Ascending aorta (tissue), 2 donors: ENCODE measurements at regions not wholly inside any gene's neighbourhood (a gene's known extent, or its start where the extent isn't known, plus 50 kb on each side); places are given as distances from the start of the nearest gene placed in this dataset.

Experiments
- DNase-seq, 2 donors: peaks; one replicate each; pipeline ENCODE4 v3.0.0-alpha.2; 2019; ENCODE audit warnings: low spot score in 2 of 2
- H3K27ac ChIP-seq, 2 donors: fragments of 200-600 bp; sonication (generic); one replicate each; pipeline ENCODE4 v1.5.1; 2016 to 2017; ENCODE audit warnings: mild to moderate bottlenecking in 1 of 2
- H3K27me3 ChIP-seq: fragments of 200-600 bp; sonication (generic); one replicate; pipeline ENCODE4 v1.5.1; 2017
- H3K36me3 ChIP-seq, 2 donors: fragments of 200-600 bp; sonication (generic); one replicate each; pipeline ENCODE4 v1.5.1; 2016
- H3K4me1 ChIP-seq, 2 donors: fragments of 200-600 bp; sonication (generic); one replicate each; pipeline ENCODE4 v1.5.1; 2016 to 2017; ENCODE audit warnings: mild to moderate bottlenecking in 1 of 2
- H3K4me3 ChIP-seq, 2 donors: fragments of 200-600 bp; sonication (generic); one replicate each; pipeline ENCODE4 v1.5.1; 2016 to 2017; ENCODE audit warnings: mild to moderate bottlenecking in 1 of 2
- H3K9me3 ChIP-seq, 2 donors: fragments of 200-600 bp; sonication (generic); one replicate each; pipeline ENCODE4 v1.5.1; 2016
- intact Hi-C: fragments of 100-400 bp; cut with DNase I; formaldehyde crosslinking; loops from one replicate; pipeline ENCODE4 v1.15.1; 2023
- TF ChIP-seq, protein P1 (sequence below), 3 experiments: fragments of 200-600 bp in 2 of 3; fragments of 450-650 bp in 1 of 3; sonication (generic) in 2 of 3; IDR thresholded peaks; one replicate each; pipeline ENCODE4 v1.5.1; 2016 to 2019; ENCODE audit warnings: antibody characterized with exemption in 3 of 3, mild to moderate bottlenecking in 1 of 3, moderate library complexity in 1 of 3

GRCh38 chr3:157982359-157982758, 123.9 kb downstream of the SHOX2 start:
- TF ChIP-seq, protein P1, sequence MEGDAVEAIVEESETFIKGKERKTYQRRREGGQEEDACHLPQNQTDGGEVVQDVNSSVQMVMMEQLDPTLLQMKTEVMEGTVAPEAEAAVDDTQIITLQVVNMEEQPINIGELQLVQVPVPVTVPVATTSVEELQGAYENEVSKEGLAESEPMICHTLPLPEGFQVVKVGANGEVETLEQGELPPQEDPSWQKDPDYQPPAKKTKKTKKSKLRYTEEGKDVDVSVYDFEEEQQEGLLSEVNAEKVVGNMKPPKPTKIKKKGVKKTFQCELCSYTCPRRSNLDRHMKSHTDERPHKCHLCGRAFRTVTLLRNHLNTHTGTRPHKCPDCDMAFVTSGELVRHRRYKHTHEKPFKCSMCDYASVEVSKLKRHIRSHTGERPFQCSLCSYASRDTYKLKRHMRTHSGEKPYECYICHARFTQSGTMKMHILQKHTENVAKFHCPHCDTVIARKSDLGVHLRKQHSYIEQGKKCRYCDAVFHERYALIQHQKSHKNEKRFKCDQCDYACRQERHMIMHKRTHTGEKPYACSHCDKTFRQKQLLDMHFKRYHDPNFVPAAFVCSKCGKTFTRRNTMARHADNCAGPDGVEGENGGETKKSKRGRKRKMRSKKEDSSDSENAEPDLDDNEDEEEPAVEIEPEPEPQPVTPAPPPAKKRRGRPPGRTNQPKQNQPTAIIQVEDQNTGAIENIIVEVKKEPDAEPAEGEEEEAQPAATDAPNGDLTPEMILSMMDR (IDR thresholded peaks at IDR 0.05): no peak
- intact Hi-C loops: no loop called here

GRCh38 chr3:157981819-157982218, 124.4 kb downstream of the SHOX2 start:
- H3K27ac ChIP-seq: no peak overlapping the region
- intact Hi-C loops: no loop called here
- no peaks in the 10 kb centered on the region for H3K4me1 ChIP-seq
- TF ChIP-seq, protein P1 (IDR thresholded peaks at IDR 0.05): no peak
- DNase-seq: no peak
- H3K9me3 ChIP-seq: no peaks in the 10 kb centered on the region
- H3K27me3 ChIP-seq: no peaks in the 10 kb centered on the region
- H3K36me3 ChIP-seq: no peaks in the 10 kb centered on the region
- no peak overlapping the region for H3K4me3 ChIP-seq

More at GRCh38 chr3:157982359-157982758, 123.9 kb downstream of the SHOX2 start:
- Histone ChIP-seq H3K36me3 (no peaks in the 10 kb centered on the region), H3K27me3 (no peaks in the 10 kb centered on the region), H3K9me3 (no peaks in the 10 kb centered on the region), H3K4me3 (no peak overlapping the region), H3K27ac (no peak overlapping the region), H3K4me1 (no peaks in the 10 kb centered on the region)
- DNase-seq: no peak

GRCh38 chr3:157979022-157979421, 127.2 kb downstream of the SHOX2 start:
- TF ChIP-seq, protein P1 (IDR thresholded peaks at IDR 0.05): no peak
- no peaks in the 10 kb centered on the region for H3K9me3 ChIP-seq
- no peak overlapping the region for H3K4me3 ChIP-seq
- H3K27me3 ChIP-seq: no peaks in the 10 kb centered on the region
- no peaks in the 10 kb centered on the region for H3K4me1 ChIP-seq
- H3K27ac ChIP-seq: no peak overlapping the region
- DNase-seq: no peak
- no peaks in the 10 kb centered on the region for H3K36me3 ChIP-seq
- intact Hi-C loops: no loop called here

- TF ChIP-seq, protein P1 (IDR thresholded peaks at IDR 0.05): no peak
- Histone ChIP-seq H3K27me3 (no peaks in the 10 kb centered on the region), H3K36me3 (no peaks in the 10 kb centered on the region), H3K4me3 (no peak overlapping the region), H3K4me1 (no peaks in the 10 kb centered on the region), H3K9me3 (no peaks in the 10 kb centered on the region), H3K27ac (no peak overlapping the region)
- DNase-seq: no peak
- intact Hi-C loops: no loop called here
Measured at GRCh38 chr3:157961665-157962064, 144.6 kb downstream of the SHOX2 start.

DNA sequence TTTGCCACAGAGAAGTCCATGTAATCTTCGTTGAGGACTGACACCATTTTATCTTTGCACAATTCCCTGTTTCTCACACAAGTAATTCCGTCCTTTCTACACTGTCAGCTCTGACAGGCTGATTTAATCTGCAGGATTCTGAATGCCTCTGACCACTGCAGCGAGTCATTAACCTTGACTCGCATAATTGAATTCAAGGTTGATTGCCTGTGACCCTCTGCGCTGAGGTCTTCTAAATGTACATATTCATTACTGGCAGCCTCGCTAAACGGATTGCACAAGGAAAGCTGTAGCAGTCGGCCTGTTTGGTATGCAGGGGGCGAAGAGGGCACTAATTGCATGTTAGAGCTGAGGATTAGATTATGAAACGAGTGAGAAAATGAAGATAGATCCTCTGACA, 147.8 kb downstream of the SHOX2 start:
- TF ChIP-seq, protein P1 (IDR thresholded peaks at IDR 0.05): no peak
- Histone ChIP-seq H3K27ac (no peak overlapping the region), H3K36me3 (no peaks in the 10 kb centered on the region), H3K4me1 (no peaks in the 10 kb centered on the region), H3K4me3 (no peak overlapping the region), H3K27me3 (no peaks in the 10 kb centered on the region), H3K9me3 (no peaks in the 10 kb centered on the region)
- DNase-seq: no peak
- intact Hi-C loops: no loop called here

DNA sequence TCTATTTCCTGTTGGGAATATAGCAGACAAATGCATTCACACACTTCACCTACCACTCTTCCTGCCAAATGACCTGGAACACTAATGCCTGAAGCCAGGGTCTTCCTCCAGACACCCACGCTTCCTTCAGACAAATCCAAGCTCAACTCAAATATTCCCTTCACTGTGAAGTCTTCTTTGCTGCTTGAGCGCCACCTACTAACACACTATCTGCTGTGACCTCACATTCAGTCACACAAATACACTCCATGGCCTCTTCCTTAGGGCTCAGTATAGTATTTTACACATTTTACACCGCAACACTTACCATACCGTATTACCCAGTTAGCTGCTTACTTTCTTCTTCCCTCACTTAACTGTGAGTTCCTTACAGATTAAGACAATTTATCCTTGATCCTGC, 149.4 kb downstream of the SHOX2 start:
- no peak overlapping the region for H3K4me3 ChIP-seq
- no peaks in the 10 kb centered on the region for H3K4me1 ChIP-seq
- H3K9me3 ChIP-seq: no peaks in the 10 kb centered on the region
- TF ChIP-seq, protein P1 (IDR thresholded peaks at IDR 0.05): no peak
- no peak overlapping the region for H3K27ac ChIP-seq
- no peak for DNase-seq
- no peaks in the 10 kb centered on the region for H3K27me3 ChIP-seq
- H3K36me3 ChIP-seq: no peaks in the 10 kb centered on the region
- intact Hi-C loops: no loop called here
